CD8-positive, alpha-beta memory T cell (primary cell): ENCODE measurements at regions not wholly inside any gene's neighbourhood (a gene's known extent, or its start where the extent isn't known, plus 50 kb on each side); places are given as distances from the start of the nearest gene placed in this dataset.

ENCODE experiments used
- CTCF ChIA-PET: fragments of 350-600 bp; sonication (Branson Sonifier 250); formaldehyde crosslinking; loops from one replicate; lab custom pipeline; 2021; ENCODE audit warnings: antibody characterized with exemption; lab: Charles Lee
- POLR2A ChIA-PET: fragments of 350-600 bp; sonication (Branson Sonifier 250); formaldehyde crosslinking; loops from one replicate; lab custom pipeline; 2021; ENCODE audit warnings: antibody characterized with exemption; lab: Charles Lee
- DNase-seq, 5 donors: peaks; one replicate each; pipeline versions ENCODE4 v3.0.0 to v3.0.0-alpha.2; 2020 to 2022; ENCODE audit warnings: mixed read lengths in 1 of 5
- H3K27ac ChIP-seq: one replicate; pipeline ENCODE4 v1.7.0; 2013; ENCODE audit warnings: low read depth, mild to moderate bottlenecking, low read length, moderate library complexity
- H3K27me3 ChIP-seq: 2 replicates; pipeline ENCODE4 v1.7.0; 2013; ENCODE audit warnings: low read length, mild to moderate bottlenecking; ENCODE audit not compliant: insufficient read depth, poor library complexity, severe bottlenecking
- H3K36me3 ChIP-seq: 2 replicates; pipeline ENCODE4 v1.7.0; 2013; ENCODE audit warnings: mild to moderate bottlenecking, low read length, moderate library complexity; ENCODE audit not compliant: insufficient read depth
- H3K4me1 ChIP-seq: 2 replicates; pipeline ENCODE4 v1.7.0; 2013; ENCODE audit warnings: mild to moderate bottlenecking, low read length, moderate library complexity; ENCODE audit not compliant: insufficient read depth
- H3K4me3 ChIP-seq: 2 replicates; pipeline ENCODE4 v1.7.0; 2013; ENCODE audit warnings: mild to moderate bottlenecking, low read length
- H3K9me3 ChIP-seq: 2 replicates; pipeline ENCODE4 v1.7.0; 2013; ENCODE audit warnings: mild to moderate bottlenecking, low read length
- H3K27ac Mint-ChIP-seq, 8 donors: one replicate each; pipeline ENCODE4 v1.8.0; 2020 to 2021; ENCODE audit warnings: mixed read lengths in 8 of 8, mild to moderate bottlenecking in 6 of 8, inconsistent platforms in 3 of 8, moderate library complexity in 3 of 8
- H3K27me3 Mint-ChIP-seq, 2 donors: one replicate each; pipeline ENCODE4 v1.8.0; 2020 to 2021; ENCODE audit warnings: mixed read lengths in 2 of 2, mild to moderate bottlenecking in 1 of 2, moderate library complexity in 1 of 2
- H3K36me3 Mint-ChIP-seq, 3 donors: one replicate each; pipeline ENCODE4 v1.8.0; 2020 to 2021; ENCODE audit warnings: mixed read lengths in 3 of 3, inconsistent platforms in 1 of 3, mild to moderate bottlenecking in 1 of 3
- H3K4me1 Mint-ChIP-seq, 3 donors: one replicate each; pipeline ENCODE4 v1.8.0; 2020 to 2021; ENCODE audit warnings: mixed read lengths in 3 of 3, inconsistent platforms in 1 of 3, mild to moderate bottlenecking in 1 of 3
- H3K4me3 Mint-ChIP-seq, 7 donors: one replicate each; pipeline ENCODE4 v1.8.0; 2020 to 2021; ENCODE audit warnings: mixed read lengths in 7 of 7, mild to moderate bottlenecking in 6 of 7, moderate library complexity in 4 of 7, inconsistent platforms in 2 of 7
- H3K9me3 Mint-ChIP-seq, 5 donors: one replicate each; pipeline ENCODE4 v1.8.0; 2020 to 2022; ENCODE audit warnings: mixed read lengths in 5 of 5, mild to moderate bottlenecking in 3 of 5, moderate library complexity in 2 of 5, inconsistent platforms in 1 of 5

DNA sequence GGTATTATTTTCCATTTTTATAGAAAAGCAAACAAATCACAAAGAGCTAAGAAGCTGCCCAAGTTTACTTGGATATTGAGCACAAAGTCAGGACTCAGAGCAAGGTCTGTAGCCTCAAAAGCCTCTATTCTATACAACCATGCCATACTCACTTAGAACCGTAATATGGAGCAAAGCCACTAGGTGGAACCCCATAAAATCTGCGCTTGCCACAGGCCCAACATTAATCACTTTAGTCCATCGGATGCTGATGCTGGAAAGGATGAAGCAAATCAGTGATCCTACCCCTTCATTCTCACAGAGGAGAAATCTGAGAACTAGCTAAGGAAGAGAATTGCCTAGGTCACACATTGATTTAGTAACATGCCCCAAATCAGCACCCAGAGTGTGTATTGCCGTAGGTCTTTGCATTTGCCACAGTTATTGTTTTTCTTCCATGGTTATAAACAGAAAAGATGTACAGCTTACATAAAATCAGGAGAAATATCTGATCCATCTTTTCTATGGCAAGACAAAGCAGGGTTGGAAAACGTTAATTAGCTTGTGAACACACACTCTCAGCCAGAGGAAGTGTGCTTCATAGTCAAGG is 56.7 kb upstream of the RAB38 start:
- no peaks in the 10 kb centered on the region for H3K4me1 Mint-ChIP-seq
- no peak overlapping the region for H3K27ac ChIP-seq
- no peaks in the 10 kb centered on the region for H3K27me3 ChIP-seq
- no peaks in the 10 kb centered on the region for H3K4me1 ChIP-seq
- no peaks in the 10 kb centered on the region for H3K36me3 ChIP-seq
- peaks cover 6 to 26% (median 13%) of the 10 kb centered on the region in 3 donors for H3K36me3 Mint-ChIP-seq
- H3K9me3 Mint-ChIP-seq, result peaks cover 23 to 33% (median 30%) of the 10 kb centered on the region in 5 donors
- CTCF ChIA-PET, result interaction anchor here (0.7 to 1.9 kb wide), 3 partner anchors 111 to 312 kb away, joined by 3 to 7 read pairs (median 3); no protein-coding TSS in a partner anchor
- H3K4me3 Mint-ChIP-seq, result no peak overlapping the region
- no peak overlapping the region for H3K27ac Mint-ChIP-seq
- POLR2A ChIA-PET, result no interaction called here
- peaks cover 9% of the 10 kb centered on the region for H3K9me3 ChIP-seq
- no peak overlapping the region for H3K4me3 ChIP-seq
- peak in 2 of 5 donors; percentile 4 for DNase-seq
- H3K27me3 Mint-ChIP-seq, result peaks cover 0 to under 1% of the 10 kb centered on the region in 2 donors

DNA sequence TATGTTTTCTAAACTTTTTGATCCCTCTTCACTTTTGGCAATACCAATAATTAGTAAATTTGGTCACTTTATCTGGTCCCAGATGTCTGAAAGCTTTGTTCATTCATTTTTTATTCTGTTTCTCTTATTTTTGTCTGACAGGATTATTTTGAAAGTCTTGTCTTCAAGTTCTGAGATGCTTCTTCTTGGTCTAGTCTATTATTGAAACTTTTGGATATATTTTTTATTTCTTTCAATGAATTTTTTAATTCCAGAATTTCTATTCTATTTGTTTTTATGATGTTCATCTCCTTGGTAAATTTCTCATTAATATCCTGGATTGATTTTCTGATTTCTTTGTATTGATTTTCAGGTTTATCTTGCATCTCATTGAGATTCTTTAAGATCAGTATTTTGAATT is 54.1 kb upstream of the RAB38 start:
- no peaks in the 10 kb centered on the region for H3K36me3 ChIP-seq
- peaks cover 7 to 47% (median 15%) of the 10 kb centered on the region in 3 donors for H3K36me3 Mint-ChIP-seq
- H3K4me3 Mint-ChIP-seq, result no peak overlapping the region
- ChIA-PET CTCF (no interaction called here), POLR2A (no interaction called here)
- no peak for DNase-seq
- H3K27ac ChIP-seq, result no peak overlapping the region
- H3K4me1 ChIP-seq, result no peaks in the 10 kb centered on the region
- no peaks in the 10 kb centered on the region for H3K27me3 ChIP-seq
- peaks cover 0 to 5% of the 10 kb centered on the region in 2 donors for H3K27me3 Mint-ChIP-seq
- H3K9me3 ChIP-seq, result peaks cover 12% of the 10 kb centered on the region
- H3K9me3 Mint-ChIP-seq, result peaks cover 38 to 58% (median 56%) of the 10 kb centered on the region in 5 donors
- no peak overlapping the region for H3K27ac Mint-ChIP-seq
- no peaks in the 10 kb centered on the region for H3K4me1 Mint-ChIP-seq
- H3K4me3 ChIP-seq, result no peak overlapping the region
